OCI-LY3 (cell line): ENCODE measurements at regions not wholly inside any gene's neighbourhood (a gene's known extent, or its start where the extent isn't known, plus 50 kb on each side); places are given as distances from the start of the nearest gene placed in this dataset.

Experiments
- H2AFZ ChIP-seq: fragments of 200-600, 300-600 bp; shearing (Covaris generic); 2 replicates; pipeline ENCODE4 v1.6.0; 2014; ENCODE audit warnings: antibody characterized with exemption, low read depth, low read length
- H3K27ac ChIP-seq: fragments of 200-600, 300-600 bp; sonication (generic); 2 replicates; pipeline ENCODE4 v1.5.1; 2014; ENCODE audit warnings: mild to moderate bottlenecking, low read length, moderate library complexity, mixed read lengths
- H3K27me3 ChIP-seq: fragments of 200-600, 300-600 bp; sonication (generic); 2 replicates; pipeline ENCODE4 v1.6.1; 2014; ENCODE audit warnings: low read depth, low read length, mixed read lengths
- H3K36me3 ChIP-seq: fragments of 200-600, 300-600 bp; sonication (generic); replicated peaks from 2 replicates; pipeline ENCODE3; 2014; ENCODE audit warnings: low read depth, low read length, mixed read lengths
- H3K4me1 ChIP-seq: fragments of 300-600, 200-600 bp; sonication (generic); 2 replicates; pipeline ENCODE4 v1.6.1; 2014; ENCODE audit warnings: low read length, mixed read lengths
- H3K4me2 ChIP-seq: fragments of 200-600, 300-600 bp; sonication (generic); 2 replicates; pipeline ENCODE4 v1.6.1; 2014; ENCODE audit warnings: low read length, mixed read lengths
- H3K4me3 ChIP-seq: fragments of 300-600, 200-600 bp; sonication (generic); 2 replicates; pipeline ENCODE4 v1.5.1; 2014; ENCODE audit warnings: antibody characterized with exemption, mild to moderate bottlenecking, low read length, moderate library complexity
- H3K79me2 ChIP-seq: fragments of 300-600, 200-600 bp; shearing (Covaris generic); 2 replicates; pipeline ENCODE4 v1.6.1; 2014; ENCODE audit warnings: mild to moderate bottlenecking, low read length, mixed read lengths
- H3K9ac ChIP-seq: fragments of 300-600, 200-600 bp; shearing (Covaris generic); 2 replicates; pipeline ENCODE4 v1.6.0; 2014; ENCODE audit warnings: mild to moderate bottlenecking, low read length, moderate library complexity
- H3K9me3 ChIP-seq: fragments of 200-600, 300-600 bp; shearing (Covaris generic); 2 replicates; pipeline ENCODE4 v1.6.1; 2014; ENCODE audit warnings: low read length, mixed read lengths; ENCODE audit not compliant: insufficient read depth
- H4K20me1 ChIP-seq: fragments of 200-600, 300-600 bp; sonication (generic); 2 replicates; pipeline ENCODE4 v1.6.1; 2016; ENCODE audit warnings: low read length, mixed read lengths; ENCODE audit not compliant: insufficient read depth
- EZH2phosphoT487 ChIP-seq: fragments of 200-600 bp; shearing (Covaris generic); IDR thresholded peaks from 2 replicates; pipeline ENCODE4 v1.6.1; 2018; ENCODE audit warnings: antibody characterized with exemption, mixed run types, low read depth
- TF ChIP-seq, protein P1 (sequence below): fragments of 200-600, 300-600 bp; sonication (generic); IDR thresholded peaks from 2 replicates; pipeline ENCODE4 v1.5.1; 2014; ENCODE audit warnings: antibody characterized with exemption, low read length, low read depth

DNA sequence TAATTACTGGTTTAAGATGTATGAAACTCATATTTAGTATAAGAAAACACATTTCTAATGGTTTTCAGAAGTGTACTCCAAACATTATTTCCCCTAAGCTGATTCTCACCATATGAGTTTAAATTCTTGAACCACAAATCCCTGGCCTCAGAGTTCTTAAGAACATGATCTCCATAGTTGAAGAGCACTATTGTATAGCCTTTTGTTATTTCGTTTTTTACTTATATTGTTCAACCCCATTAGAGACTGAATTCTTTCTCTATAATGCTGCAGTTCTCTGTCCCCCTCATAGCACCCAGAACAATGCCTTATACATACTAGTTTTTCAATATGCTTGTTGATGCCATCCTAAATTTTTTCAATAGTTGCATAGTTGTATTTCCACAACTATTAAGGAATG, 85.5 kb upstream of the TMEM17 start:
- no peak for TF ChIP-seq EZH2phosphoT487
- TF ChIP-seq, protein P1, sequence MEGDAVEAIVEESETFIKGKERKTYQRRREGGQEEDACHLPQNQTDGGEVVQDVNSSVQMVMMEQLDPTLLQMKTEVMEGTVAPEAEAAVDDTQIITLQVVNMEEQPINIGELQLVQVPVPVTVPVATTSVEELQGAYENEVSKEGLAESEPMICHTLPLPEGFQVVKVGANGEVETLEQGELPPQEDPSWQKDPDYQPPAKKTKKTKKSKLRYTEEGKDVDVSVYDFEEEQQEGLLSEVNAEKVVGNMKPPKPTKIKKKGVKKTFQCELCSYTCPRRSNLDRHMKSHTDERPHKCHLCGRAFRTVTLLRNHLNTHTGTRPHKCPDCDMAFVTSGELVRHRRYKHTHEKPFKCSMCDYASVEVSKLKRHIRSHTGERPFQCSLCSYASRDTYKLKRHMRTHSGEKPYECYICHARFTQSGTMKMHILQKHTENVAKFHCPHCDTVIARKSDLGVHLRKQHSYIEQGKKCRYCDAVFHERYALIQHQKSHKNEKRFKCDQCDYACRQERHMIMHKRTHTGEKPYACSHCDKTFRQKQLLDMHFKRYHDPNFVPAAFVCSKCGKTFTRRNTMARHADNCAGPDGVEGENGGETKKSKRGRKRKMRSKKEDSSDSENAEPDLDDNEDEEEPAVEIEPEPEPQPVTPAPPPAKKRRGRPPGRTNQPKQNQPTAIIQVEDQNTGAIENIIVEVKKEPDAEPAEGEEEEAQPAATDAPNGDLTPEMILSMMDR: no peak
- H3K27ac ChIP-seq: no peak overlapping the region
- H4K20me1 ChIP-seq: no peaks in the 10 kb centered on the region
- H2AFZ ChIP-seq: no peak overlapping the region
- H3K4me1 ChIP-seq: no peaks in the 10 kb centered on the region
- no peaks in the 10 kb centered on the region for H3K79me2 ChIP-seq
- H3K36me3 ChIP-seq: no peaks in the 10 kb centered on the region
- H3K9me3 ChIP-seq: no peaks in the 10 kb centered on the region
- H3K4me3 ChIP-seq: no peak overlapping the region
- no peaks in the 10 kb centered on the region for H3K27me3 ChIP-seq
- no peak overlapping the region for H3K9ac ChIP-seq
- H3K4me2 ChIP-seq: no peak overlapping the region

GRCh38 chr2:62589691-62590356, 83.8 kb upstream of the TMEM17 start:
- Histone ChIP-seq H2AFZ (no peak overlapping the region), H3K27me3 (no peaks in the 10 kb centered on the region), H4K20me1 (no peaks in the 10 kb centered on the region), H3K9me3 (no peaks in the 10 kb centered on the region), H3K27ac (no peak overlapping the region), H3K4me1 (no peaks in the 10 kb centered on the region), H3K36me3 (no peaks in the 10 kb centered on the region), H3K4me2 (no peak overlapping the region), H3K4me3 (no peak overlapping the region), H3K9ac (no peak overlapping the region), H3K79me2 (no peaks in the 10 kb centered on the region)
- no peak for TF ChIP-seq EZH2phosphoT487
- TF ChIP-seq, protein P1: no peak

GRCh38 chr2:62587592-62587991, 81.6 kb upstream of the TMEM17 start:
- no peaks in the 10 kb centered on the region for H3K36me3 ChIP-seq
- H3K4me3 ChIP-seq: no peak overlapping the region
- no peak overlapping the region for H3K27ac ChIP-seq
- no peaks in the 10 kb centered on the region for H3K79me2 ChIP-seq
- no peaks in the 10 kb centered on the region for H3K27me3 ChIP-seq
- H3K4me2 ChIP-seq: no peak overlapping the region
- no peaks in the 10 kb centered on the region for H3K4me1 ChIP-seq
- no peaks in the 10 kb centered on the region for H3K9me3 ChIP-seq
- H3K9ac ChIP-seq: no peak overlapping the region
- H4K20me1 ChIP-seq: no peaks in the 10 kb centered on the region
- no peak for TF ChIP-seq EZH2phosphoT487
- TF ChIP-seq, protein P1: no peak
- no peak overlapping the region for H2AFZ ChIP-seq

GRCh38 chr2:62586981-62587380, 81.0 kb upstream of the TMEM17 start:
- H3K36me3 ChIP-seq: no peaks in the 10 kb centered on the region
- H3K9ac ChIP-seq: no peak overlapping the region
- no peaks in the 10 kb centered on the region for H3K27me3 ChIP-seq
- no peak overlapping the region for H2AFZ ChIP-seq
- H4K20me1 ChIP-seq: no peaks in the 10 kb centered on the region
- H3K27ac ChIP-seq: no peak overlapping the region
- no peaks in the 10 kb centered on the region for H3K9me3 ChIP-seq
- no peaks in the 10 kb centered on the region for H3K4me1 ChIP-seq
- H3K79me2 ChIP-seq: no peaks in the 10 kb centered on the region
- TF ChIP-seq, protein P1: no peak
- TF ChIP-seq EZH2phosphoT487: no peak
- no peak overlapping the region for H3K4me3 ChIP-seq
- no peak overlapping the region for H3K4me2 ChIP-seq
